Esophagus muscularis mucosa (tissue), 4 donors: ENCODE measurements at regions not wholly inside any gene's neighbourhood (a gene's known extent, or its start where the extent isn't known, plus 50 kb on each side); places are given as distances from the start of the nearest gene placed in this dataset.
A peak's percentile ranks its signal among the peaks of the same experiment; 100 is the strongest.

Experiments used
- DNase-seq: peaks from one replicate; pipeline ENCODE4 v3.0.0-alpha.2; 2017; ENCODE audit errors: extremely low spot score
- H3K27ac ChIP-seq, 4 donors: fragments of 200-600 bp; sonication (generic); replicated peaks in 1 of 4; 1 replicate in 3 of 4; 2 replicates in 1 of 4; pipeline ENCODE4 v1.5.1; 2016 to 2019; ENCODE audit warnings: mild to moderate bottlenecking in 1 of 4
- H3K27me3 ChIP-seq, 4 donors: fragments of 200-600 bp; sonication (generic); one replicate each; pipeline versions ENCODE4 v1.5.1 to v1.6.0; 2016 to 2019
- H3K36me3 ChIP-seq, 4 donors: fragments of 200-600 bp; sonication (generic); one replicate each; pipeline ENCODE4 v1.5.1; 2016 to 2019
- H3K4me1 ChIP-seq, 4 donors: fragments of 200-600 bp; sonication (generic); one replicate each; pipeline ENCODE4 v1.5.1; 2016 to 2019
- H3K4me3 ChIP-seq, 4 donors: fragments of 200-600 bp; sonication (generic); 1 replicate in 2 of 4; 2 replicates in 2 of 4; pipeline ENCODE4 v1.5.1; 2016 to 2019; ENCODE audit warnings: mild to moderate bottlenecking in 4 of 4, moderate library complexity in 1 of 4
- H3K9me3 ChIP-seq, 4 donors: fragments of 200-600 bp; sonication (generic); 1 replicate in 3 of 4; 2 replicates in 1 of 4; pipeline ENCODE4 v1.5.1; 2016 to 2019
- CTCF ChIP-seq, 3 experiments: fragments of 200-600 bp in 2 of 3; fragments of 450-650 bp in 1 of 3; sonication (generic) in 2 of 3; IDR thresholded peaks; one replicate each; pipeline ENCODE4 v1.5.1; 2017 to 2019; ENCODE audit warnings: antibody characterized with exemption in 3 of 3, mild to moderate bottlenecking in 2 of 3, moderate library complexity in 1 of 3
- EP300 ChIP-seq: sonication (generic); formaldehyde crosslinking; IDR thresholded peaks from one replicate; pipeline ENCODE4 v1.6.1; 2017; ENCODE audit warnings: antibody characterized with exemption
- POLR2A ChIP-seq: fragments of 450-650 bp; IDR thresholded peaks from one replicate; pipeline ENCODE4 v1.6.1; 2017; ENCODE audit warnings: antibody characterized with exemption, moderate library complexity, mild to moderate bottlenecking, low read depth
- POLR2AphosphoS5 ChIP-seq, 2 donors: sonication (generic); formaldehyde crosslinking; IDR thresholded peaks; one replicate each; pipeline ENCODE4 v1.6.1; 2017; ENCODE audit warnings: antibody characterized with exemption in 2 of 2
- WGBS: methylation state at CpG from one replicate; pipeline ENCODE4 v1.1.5; 2018; 5-methylcytosine and 5-hydroxymethylcytosine counted together
- intact Hi-C: fragments of 100-400 bp; cut with DNase I; formaldehyde crosslinking; loops from one replicate; pipeline ENCODE4 v1.15.1; 2023
- small RNA-seq, 3 donors: library from RNA; depleted of rRNA; stranded (forward); fragments of <200 nt; gene quantifications; one replicate each; pipeline ENCODE3, GENCODE V24; 2016

- peaks cover 0 to 6% (median 0%) of the 10 kb centered on the region in 4 donors for H3K4me1 ChIP-seq
- intact Hi-C loops, result no loop called here
- H3K4me3 ChIP-seq, result no peak overlapping the region
- H3K9me3 ChIP-seq, result no peaks in the 10 kb centered on the region
- TF ChIP-seq CTCF (IDR thresholded peaks at IDR 0.05) (no peak), EP300 (no peak), POLR2AphosphoS5 (IDR thresholded peaks at IDR 0.05) (no peak), POLR2A (no peak)
- H3K27me3 ChIP-seq, result no peaks in the 10 kb centered on the region
- DNase-seq, result no peak
- WGBS, result 76% methylated on average over 3 of the region's 3 CpGs
- H3K36me3 ChIP-seq, result no peaks in the 10 kb centered on the region
- no peak overlapping the region for H3K27ac ChIP-seq
Observed at GRCh38 chr1:168370586-168370985, 89.9 kb downstream of the TBX19 start.

- WGBS, result 98% methylated on average over 5 of the region's 5 CpGs
- TF ChIP-seq POLR2AphosphoS5 (IDR thresholded peaks at IDR 0.05), result no peak
- TF ChIP-seq EP300, result no peak
- no peak for TF ChIP-seq POLR2A
- TF ChIP-seq CTCF (IDR thresholded peaks at IDR 0.05), result no peak
- H3K4me3 ChIP-seq, result no peak overlapping the region
Observed at GRCh38 chr1:168369655-168370054, 89.0 kb downstream of the TBX19 start.

GRCh38 chr1:168368131-168368530, 87.5 kb downstream of the TBX19 start:
- no peaks in the 10 kb centered on the region for H3K36me3 ChIP-seq
- no peak for DNase-seq
- intact Hi-C loops, result no loop called here
- H3K9me3 ChIP-seq, result no peaks in the 10 kb centered on the region
- no peak overlapping the region for H3K27ac ChIP-seq
- no peaks in the 10 kb centered on the region for H3K27me3 ChIP-seq
- H3K4me3 ChIP-seq, result no peak overlapping the region
- WGBS, result 57% methylated on average over 1 of the region's 1 CpG
- TF ChIP-seq EP300, result no peak
- TF ChIP-seq POLR2A, result no peak
- no peak for TF ChIP-seq CTCF (IDR thresholded peaks at IDR 0.05)
- no peak for TF ChIP-seq POLR2AphosphoS5 (IDR thresholded peaks at IDR 0.05)
- peaks cover 0 to 6% (median 0%) of the 10 kb centered on the region in 4 donors for H3K4me1 ChIP-seq

More at GRCh38 chr1:168369655-168370054, 89.0 kb downstream of the TBX19 start:
- Histone ChIP-seq H3K27me3 (no peaks in the 10 kb centered on the region), H3K9me3 (no peaks in the 10 kb centered on the region), H3K36me3 (no peaks in the 10 kb centered on the region), H3K27ac (no peak overlapping the region), H3K4me1 (peaks cover 0 to 6% (median 0%) of the 10 kb centered on the region in 4 donors)
- DNase-seq, result peak; percentile 57
- intact Hi-C loops, result no loop called here

GRCh38 chr1:168365719-168366479, 85.2 kb downstream of the TBX19 start:
- no peak overlapping the region for H3K4me3 ChIP-seq
- H3K36me3 ChIP-seq, result no peaks in the 10 kb centered on the region
- H3K27ac ChIP-seq, result no peak overlapping the region
- no peaks in the 10 kb centered on the region for H3K27me3 ChIP-seq
- DNase-seq, result no peak
- no peak for TF ChIP-seq EP300
- no peak for TF ChIP-seq CTCF (IDR thresholded peaks at IDR 0.05)
- no peak for TF ChIP-seq POLR2AphosphoS5 (IDR thresholded peaks at IDR 0.05)
- TF ChIP-seq POLR2A, result no peak
- intact Hi-C loops, result no loop called here
- H3K9me3 ChIP-seq, result no peaks in the 10 kb centered on the region
- no peaks in the 10 kb centered on the region for H3K4me1 ChIP-seq
- WGBS, result 73% methylated on average over 9 of the region's 9 CpGs

Small RNAs in the stretch of these regions (small RNA-seq; reads per million reads assigned to genes)
- gene MIR557, result 0 reads per million in 3 donors
